Head of caudate nucleus (tissue), 42 donors: ENCODE measurements at regions not wholly inside any gene's neighbourhood (a gene's known extent, or its start where the extent isn't known, plus 50 kb on each side); places are given as distances from the start of the nearest gene placed in this dataset.

Source experiments
- DNase-seq, 42 donors: peaks; one replicate each; pipeline versions ENCODE4 v3.0.0 to v3.0.0-alpha.2; 2020 to 2021; ENCODE audit warnings: mixed read lengths in 7 of 42
- intact Hi-C: fragments of 100-400 bp; cut with DNase I; formaldehyde crosslinking; loops from one replicate; pipeline ENCODE4 v1.15.0; 2022

DNA sequence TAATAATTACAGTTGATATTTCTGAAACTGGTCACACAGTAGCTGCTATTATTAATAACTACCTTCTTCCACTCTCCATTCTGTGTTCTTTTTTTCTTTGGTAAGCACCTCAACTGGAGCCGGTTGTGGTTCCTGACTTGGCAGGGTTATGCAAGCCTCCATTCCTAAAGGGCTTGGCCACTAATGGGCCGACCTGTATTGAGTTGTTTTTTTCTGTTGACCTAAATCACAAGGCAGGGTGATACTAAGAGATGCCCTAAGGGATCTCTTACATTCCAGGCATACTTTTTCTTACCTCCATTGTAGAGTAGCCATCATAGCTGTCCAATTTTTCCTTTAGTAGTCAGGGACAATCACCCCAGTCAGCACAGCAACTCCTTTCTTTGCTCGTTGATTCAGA lies 1295.8 kb upstream of the ADGRL3 start:
- DNase-seq, result no peak
- intact Hi-C loops, result no loop called here

DNA sequence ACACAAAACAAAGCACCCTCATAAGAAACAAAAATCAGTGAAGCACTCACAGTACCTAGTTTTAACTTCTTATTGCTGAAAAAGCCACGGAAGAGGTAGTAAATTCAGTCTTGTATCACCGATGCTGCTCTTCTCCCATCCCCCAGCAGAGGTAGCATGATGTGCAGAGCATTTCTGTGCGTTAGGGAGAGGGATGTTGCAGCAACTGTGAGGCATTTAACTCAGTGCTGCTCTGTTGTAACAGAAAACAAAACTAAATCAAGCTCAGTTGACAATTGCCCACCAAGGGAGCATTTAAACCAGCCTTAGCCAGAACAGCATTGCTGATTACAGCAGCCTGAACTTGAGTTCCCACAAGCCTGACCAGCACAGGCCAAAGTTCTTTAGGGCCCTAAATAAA lies 1279.7 kb upstream of the ADGRL3 start:
- intact Hi-C loops, result no loop called here
- peak in 5 of 42 donors; percentile 5 to 22 (median 9) for DNase-seq

DNA sequence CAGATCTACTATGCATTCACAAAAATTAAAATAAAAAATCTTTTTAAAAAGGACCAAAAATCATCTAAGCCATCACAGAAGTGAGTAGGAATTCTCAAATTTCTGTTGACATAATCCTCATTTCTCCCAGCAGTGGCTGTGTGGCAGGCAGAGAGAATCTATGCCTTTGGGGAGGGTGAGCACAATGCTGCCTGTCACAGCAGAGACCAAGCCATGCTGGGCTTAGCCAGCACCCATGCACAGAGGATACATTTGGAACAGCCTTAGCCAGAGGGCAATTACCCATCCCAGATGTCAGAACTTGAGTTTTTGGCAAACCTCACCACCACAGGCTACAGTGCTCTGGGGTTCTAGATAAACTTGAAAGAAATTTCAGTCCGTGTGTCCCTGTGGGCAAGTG lies 1274.8 kb upstream of the ADGRL3 start:
- intact Hi-C loops, result no loop called here
- DNase-seq, result no peak

DNA sequence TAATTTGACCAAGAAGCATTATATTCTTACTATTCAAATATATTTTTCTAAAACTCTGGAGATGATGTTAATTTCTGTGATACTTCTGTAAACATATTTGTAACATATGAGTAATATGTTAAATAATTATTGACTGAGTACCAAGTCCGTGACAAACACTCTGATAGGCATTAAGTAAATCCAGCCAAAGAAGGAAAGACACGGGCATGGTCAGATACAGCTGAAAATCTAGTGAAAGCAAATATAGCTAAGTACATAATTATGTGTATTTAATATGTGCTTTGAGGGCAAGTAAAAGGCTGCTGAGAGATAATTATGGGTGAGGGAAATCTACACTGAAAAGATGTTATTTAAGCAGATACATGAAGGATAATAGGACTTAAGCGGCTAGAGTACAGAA lies 1263.6 kb upstream of the ADGRL3 start:
- intact Hi-C loops, result no loop called here
- DNase-seq, result no peak

DNA sequence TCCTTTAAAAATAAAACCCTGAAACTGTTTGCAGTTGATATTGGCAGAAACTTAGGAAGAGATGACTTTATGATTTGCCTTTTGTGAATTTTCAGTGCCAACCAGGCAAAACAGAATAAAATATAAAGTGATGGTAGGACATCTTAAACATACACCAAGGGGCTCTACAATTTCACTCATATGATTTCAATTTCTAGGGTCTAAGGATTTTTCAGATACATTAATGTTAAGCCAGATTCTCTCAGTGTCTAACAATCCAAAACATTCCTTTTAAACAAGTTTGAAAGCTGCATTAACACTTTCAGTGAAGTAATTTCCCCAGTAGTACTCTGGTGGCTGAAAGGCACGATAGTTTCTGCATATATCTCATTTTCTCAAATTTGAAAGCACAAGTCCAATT lies 1262.0 kb upstream of the ADGRL3 start:
- intact Hi-C loops, result no loop called here
- DNase-seq, result no peak

DNA sequence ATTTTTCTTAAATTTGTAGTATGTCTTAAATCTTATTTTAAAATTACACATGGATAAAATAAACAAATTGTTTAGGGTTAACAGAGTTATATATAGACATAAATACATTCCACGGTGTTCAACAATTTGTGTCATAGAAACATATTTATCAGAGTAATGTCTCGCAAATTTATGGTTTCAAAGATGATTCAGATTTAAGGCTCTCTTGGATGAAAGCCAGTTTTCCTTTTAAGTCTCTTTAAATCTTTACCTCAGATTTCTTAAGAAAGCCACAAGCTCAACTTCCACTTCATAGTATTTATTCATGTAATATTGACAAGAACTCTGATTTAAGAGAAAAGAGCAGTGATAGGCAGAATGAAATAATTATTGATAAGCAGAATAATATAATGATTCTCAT lies 1254.8 kb upstream of the ADGRL3 start:
- intact Hi-C loops, result no loop called here
- DNase-seq, result no peak

DNA sequence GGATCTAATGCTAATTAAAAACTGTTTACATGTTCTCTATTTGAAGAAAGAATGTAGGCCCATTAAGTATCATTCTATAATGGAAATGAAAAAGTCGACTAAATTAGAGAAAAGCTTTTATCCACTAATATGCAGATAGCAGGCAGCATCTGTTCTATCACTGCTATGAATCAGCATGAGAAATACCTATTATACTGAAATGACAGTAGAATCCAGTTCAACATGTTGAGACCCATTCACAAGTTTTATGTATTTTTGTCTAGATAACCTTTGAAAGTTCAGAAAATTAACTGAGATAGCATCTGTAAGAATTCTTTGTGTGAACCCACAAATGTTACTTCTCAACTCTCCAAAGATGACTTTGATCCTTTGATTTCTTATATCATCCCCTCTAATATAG lies 1254.4 kb upstream of the ADGRL3 start:
- no peak for DNase-seq
- intact Hi-C loops, result no loop called here

DNA sequence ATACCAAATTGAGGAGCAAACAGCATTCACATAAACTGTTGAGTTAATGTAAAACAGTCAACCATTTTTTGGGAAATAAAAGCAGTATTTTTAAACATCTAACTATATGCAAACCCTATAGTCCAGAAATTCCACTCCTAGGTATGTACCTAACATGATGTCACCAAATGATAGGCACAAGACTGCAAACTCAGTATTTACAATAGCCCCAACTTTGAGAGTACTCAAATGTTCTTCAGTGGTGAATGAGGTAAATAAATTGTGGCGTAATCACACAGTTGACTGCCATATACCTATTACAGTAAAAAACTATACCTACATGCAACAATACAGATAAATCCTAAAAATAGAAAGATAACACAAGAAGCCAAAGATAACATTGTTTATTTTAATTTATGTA lies 1243.8 kb upstream of the ADGRL3 start:
- intact Hi-C loops, result no loop called here
- DNase-seq, result no peak

DNA sequence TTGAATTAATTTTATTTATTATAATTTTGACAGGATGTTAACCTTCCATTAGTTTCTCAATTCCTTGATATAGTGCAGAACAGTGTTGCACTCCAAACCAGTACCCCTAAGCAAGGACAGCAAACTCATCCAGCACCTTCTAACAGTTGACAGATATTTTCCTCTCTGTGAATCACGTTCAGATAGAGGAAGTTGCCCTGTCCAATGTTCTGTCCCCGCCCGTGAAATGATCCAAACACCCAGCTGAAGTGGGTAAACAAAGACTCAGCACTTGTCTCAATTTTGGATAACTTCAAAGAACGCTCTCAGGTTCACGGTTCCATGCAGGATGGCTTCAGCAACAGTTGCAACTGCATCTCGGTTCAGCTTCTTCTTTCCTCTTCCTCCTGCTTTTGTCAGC lies 1240.0 kb upstream of the ADGRL3 start:
- no peak for DNase-seq

DNA sequence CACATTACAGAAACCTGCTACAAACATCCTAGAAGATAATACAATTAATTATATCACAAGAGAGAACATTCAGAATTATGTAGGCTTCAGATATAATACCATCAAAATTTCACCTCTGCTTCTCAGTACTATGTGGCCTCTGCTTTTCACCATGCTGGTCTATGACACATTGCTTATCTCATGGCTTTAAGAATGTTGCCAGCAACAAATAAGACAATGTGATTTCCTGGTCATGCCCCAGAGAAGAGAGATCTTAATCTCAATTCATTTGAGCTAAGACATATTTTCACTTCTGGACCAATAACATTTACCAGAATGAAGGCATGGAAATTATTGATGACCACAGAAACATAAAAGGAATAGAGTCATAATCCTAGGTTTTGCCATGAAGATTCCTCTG lies 1233.4 kb upstream of the ADGRL3 start:
- intact Hi-C loops, result no loop called here
- DNase-seq, result no peak

More for the DNA sequence above, 1240.0 kb upstream of the ADGRL3 start:
- intact Hi-C loops, result no loop called here

DNA sequence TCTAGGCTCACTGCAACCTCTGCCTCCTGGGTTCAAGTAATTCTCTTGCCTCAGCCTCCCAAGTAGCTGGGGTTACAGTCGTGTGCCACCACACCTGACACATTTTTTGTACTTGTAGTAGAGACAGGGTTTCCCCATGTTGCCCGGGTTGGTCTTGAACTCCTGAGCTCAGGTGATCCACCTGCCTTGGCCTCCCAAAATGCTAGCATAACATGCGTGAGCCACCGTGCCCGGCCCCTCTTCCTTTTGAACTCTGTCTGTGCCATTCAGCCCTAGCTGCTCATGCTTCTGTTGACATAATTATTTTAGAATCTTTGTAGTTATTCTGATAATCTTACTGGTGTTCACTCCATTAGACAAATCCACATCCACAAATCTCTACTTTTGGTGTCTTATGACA lies 1231.3 kb upstream of the ADGRL3 start:
- intact Hi-C loops, result no loop called here
- no peak for DNase-seq

DNA sequence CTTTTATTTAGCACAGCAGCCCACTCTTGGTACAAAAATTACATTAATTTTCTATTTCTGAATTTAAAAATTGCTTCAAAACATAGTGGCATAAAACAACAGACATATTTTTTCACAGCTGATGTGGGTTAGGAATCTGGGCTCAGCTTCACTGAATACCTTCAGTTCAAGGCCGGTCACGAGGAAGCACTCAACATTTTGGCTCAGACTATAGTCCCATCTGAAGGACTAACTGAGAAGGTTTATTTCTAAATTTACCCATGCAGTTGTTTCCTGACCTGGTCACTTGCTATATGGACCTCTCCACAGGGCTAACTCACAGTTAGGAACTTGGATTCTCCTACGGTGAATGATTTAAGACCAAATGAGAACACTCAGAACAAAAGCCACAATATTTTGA lies 1230.2 kb upstream of the ADGRL3 start:
- intact Hi-C loops, result no loop called here
- DNase-seq, result no peak

DNA sequence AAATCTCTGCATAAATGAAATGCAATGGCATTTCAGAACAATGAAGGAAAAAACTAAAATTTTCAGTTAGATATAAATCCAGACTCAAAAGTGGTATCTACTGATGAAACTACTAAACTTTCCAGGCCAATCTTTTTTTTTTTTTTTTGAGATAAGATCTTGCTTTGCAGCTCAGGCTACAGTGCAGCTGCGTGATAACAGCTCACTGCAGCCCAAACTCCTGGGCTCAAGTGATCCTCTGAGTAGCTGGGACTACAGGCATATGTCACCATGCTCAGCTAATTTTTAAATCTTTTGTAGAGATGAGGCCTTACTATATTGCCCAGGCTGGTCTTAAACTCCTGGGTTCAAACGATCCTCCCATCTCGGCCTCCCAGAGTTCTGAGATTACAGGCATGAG lies 1228.2 kb upstream of the ADGRL3 start:
- intact Hi-C loops, result no loop called here
- no peak for DNase-seq

DNA sequence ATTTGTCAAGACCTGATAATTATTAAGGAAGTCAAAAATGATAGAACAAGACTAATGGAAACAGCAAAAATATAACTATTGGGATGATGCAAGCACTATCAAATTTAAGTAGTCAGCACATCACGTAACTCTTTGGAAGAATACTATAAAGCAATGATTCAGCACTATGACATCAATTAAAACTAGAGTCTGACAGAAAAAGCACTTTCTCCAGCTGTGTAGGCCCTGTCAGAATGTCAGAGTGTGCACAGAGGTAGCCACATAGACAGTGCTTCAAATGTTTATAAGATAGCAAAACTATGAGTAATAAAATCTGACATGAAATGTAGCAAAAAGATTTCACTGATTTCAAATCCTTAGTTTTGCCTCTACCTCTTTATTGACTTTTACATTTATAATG lies 1226.6 kb upstream of the ADGRL3 start:
- intact Hi-C loops, result no loop called here
- no peak for DNase-seq

DNA sequence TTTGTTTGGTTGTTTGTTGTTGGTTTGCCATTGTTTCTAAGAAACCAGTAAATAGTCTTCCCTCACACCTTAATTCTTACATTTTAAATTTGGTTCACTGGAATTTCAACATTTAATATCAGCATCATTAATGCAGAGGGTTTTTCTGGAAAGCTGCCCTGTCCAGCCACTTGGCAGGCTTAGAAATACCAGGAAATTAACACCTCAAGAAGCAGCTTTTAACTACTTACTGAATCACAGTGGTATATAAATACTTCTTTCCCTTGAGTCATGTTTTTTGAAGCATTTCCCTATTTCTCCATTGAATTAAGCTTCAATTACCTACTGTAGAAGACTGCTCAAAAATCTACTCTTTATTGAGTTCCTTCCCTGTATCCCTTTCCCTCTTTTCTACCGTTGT lies 1221.1 kb upstream of the ADGRL3 start:
- intact Hi-C loops, result no loop called here
- no peak for DNase-seq

DNA sequence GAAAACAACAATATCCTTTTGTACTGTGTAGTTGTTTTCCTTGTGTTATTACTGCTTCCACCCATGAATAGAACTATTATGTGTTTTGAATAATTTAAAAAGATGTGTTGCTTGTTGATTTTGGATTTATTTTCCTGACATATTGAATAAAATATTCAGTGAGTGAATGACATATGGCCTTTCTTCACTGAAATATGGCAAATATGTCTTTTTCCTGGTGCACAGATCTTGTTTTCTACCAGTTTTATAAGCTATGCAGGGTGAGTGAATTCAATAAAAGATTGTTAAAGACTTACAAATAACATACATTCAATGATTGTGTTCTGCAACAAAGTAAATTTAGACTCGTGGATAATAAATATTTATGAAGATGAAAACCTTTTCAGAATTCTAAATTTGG lies 1216.3 kb upstream of the ADGRL3 start:
- DNase-seq, result no peak
- intact Hi-C loops, result no loop called here

DNA sequence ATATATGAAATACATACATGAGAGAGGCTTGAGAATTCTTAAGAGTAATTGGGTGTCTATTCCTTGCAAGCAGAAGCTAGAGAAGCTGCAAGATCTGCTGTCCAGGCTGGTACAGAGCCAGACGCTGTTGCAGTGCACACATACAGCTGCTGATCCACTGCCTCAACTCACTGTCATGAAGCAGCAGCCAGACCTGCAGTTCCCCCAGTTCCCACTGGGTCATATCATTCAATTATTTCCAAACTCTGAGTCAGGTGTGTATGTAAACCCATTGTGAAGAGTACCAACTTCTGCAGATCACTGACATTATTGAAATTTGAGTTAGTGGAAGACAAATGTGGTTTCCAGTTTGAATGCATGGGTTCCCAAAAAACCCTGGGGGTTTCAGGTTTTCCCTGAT lies 1212.8 kb upstream of the ADGRL3 start:
- intact Hi-C loops, result no loop called here
- no peak for DNase-seq

DNA sequence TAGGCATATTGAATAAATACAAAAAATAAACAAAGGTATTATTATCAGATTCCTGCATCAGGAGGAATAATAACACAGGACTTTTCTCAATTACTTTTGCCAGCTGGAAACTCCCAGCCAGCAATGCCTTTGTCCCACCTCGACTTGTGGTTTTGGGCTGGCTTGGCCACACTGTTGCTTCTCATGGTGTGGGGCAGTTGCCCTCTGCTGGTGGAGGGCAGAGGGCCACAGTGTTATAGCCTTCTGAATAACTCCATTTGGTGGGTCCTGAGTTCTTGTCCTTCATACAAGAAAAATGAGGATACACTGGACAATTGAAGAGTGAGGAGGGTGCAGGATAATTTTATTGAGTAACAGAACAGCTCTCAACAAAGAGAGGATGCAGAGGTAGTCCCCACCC lies 1206.0 kb upstream of the ADGRL3 start:
- DNase-seq, result peak in 6 of 42 donors; percentile 2 to 18 (median 8)
- intact Hi-C loops, result no loop called here

DNA sequence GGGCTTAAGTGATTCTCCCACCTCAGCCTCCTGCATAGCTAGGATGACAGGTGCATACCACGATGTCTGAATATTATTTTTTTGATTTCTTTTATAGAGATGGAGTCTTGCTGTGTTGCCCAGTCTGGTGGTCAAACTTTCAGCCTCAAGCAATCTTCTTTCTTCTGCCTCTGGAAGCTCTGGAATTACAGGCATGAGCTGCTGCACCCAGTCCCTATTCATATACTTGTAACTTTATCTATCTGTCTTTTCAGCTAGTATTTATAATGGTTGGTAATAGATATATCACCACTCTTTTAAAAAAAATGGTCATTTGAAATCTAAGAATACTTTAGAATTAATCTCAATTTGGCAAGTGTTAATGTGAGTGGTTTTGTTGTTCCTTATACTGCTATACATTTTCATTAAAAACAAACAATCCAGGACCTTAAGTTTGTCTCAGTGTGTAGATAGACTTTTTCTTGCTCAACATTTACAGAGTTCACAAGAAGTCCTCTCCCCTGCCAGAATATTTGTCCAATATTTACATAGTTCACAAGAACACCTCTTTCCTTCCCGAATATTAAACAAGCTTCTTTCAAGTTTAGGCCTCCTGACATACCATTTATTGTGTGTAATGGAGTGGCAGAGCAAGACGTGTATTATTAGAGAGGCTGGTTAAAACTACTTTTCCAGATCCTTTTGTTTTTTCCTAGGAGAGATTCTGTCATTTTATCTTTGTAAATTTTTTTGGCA lies 1197.4 kb upstream of the ADGRL3 start:
- intact Hi-C loops, result no loop called here
- DNase-seq, result no peak

DNA sequence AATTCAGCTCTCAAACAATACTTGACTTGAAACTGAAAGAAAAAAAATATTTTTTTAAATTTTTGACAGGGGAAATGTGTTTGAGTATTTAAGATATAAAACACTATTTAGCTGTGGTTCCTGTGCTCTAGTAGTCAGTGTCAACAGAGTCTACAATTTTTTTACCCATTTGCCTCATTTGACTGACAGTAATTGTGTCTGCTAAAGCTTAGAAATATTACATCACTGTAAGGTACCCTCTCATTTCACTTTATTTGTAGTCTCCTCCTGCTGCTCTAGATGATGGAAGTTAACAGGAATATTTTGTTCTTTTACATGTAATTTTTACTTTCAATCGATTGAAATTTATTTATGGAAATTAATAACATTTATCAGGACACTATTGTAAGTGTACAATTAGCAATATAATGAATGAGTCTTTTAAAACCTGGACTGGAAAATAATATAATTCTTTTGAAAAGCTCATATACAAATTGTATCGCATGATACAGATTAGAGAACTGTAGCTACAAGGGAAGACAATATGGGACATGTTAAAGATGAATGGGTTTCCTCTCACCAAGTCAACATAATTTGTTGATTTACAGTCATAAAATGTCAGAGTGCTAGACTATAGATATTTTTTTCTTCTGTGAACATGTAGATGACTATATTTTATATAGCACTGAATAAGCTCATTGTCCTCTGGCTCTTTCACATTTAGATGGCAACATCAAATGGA lies 1186.5 kb upstream of the ADGRL3 start:
- intact Hi-C loops, result no loop called here

DNA sequence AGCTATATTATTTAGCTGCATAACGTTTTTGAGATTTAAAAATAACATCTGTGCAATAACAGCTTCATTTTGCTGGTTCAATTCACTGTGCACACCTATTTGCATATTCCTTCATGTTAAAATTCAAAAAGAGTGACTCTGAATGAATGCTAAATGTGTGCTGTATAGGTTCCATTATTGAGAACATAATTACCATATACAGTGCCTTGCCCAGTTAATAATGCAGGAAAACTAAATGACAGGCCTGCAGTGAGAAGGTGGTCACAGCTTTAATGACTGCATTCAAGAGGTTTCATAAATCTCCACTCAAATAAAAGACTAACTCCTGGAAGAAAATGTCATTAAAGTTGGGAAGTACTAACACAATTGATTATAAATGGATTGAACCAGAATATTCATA lies 1183.2 kb upstream of the ADGRL3 start:
- intact Hi-C loops, result no loop called here
- no peak for DNase-seq

More for the DNA sequence above, 1186.5 kb upstream of the ADGRL3 start:
- no peak for DNase-seq
